Gastroesophageal sphincter (tissue), 4 donors: ENCODE measurements at regions not wholly inside any gene's neighbourhood (a gene's known extent, or its start where the extent isn't known, plus 50 kb on each side); places are given as distances from the start of the nearest gene placed in this dataset.

Source experiments
- ATAC-seq: fragments of 150-250 bp; one replicate; pipeline ENCODE4 v1.9.1; 2016; ENCODE audit warnings: mild to moderate bottlenecking, moderate library complexity
- H3K27ac ChIP-seq, 4 donors: fragments of 200-600 bp; sonication (generic) in 3 of 4; 1 replicate in 3 of 4; 2 replicates in 1 of 4; pipeline ENCODE4 v1.5.1; 2016 to 2019
- H3K27me3 ChIP-seq: fragments of 200-600 bp; sonication (generic); one replicate; pipeline ENCODE4 v1.5.1; 2019
- H3K36me3 ChIP-seq, 2 donors: fragments of 200-600 bp; sonication (generic); one replicate each; pipeline ENCODE4 v1.5.1; 2019; ENCODE audit warnings: control low read depth in 1 of 2
- H3K4me1 ChIP-seq, 3 donors: fragments of 200-600 bp; sonication (generic); 1 replicate in 2 of 3; 2 replicates in 1 of 3; pipeline ENCODE4 v1.5.1; 2016 to 2019; ENCODE audit warnings: control low read depth in 2 of 3
- H3K4me3 ChIP-seq, 2 donors: fragments of 200-600 bp; sonication (generic); one replicate each; pipeline ENCODE4 v1.5.1; 2019; ENCODE audit warnings: mild to moderate bottlenecking in 1 of 2, moderate library complexity in 1 of 2
- H3K9me3 ChIP-seq, 3 donors: fragments of 200-600 bp; sonication (generic); one replicate each; pipeline ENCODE4 v1.5.1; 2017 to 2019; ENCODE audit warnings: control low read depth in 2 of 3
- EP300 ChIP-seq: sonication (generic); formaldehyde crosslinking; IDR thresholded peaks from one replicate; pipeline ENCODE4 v1.6.1; 2017; ENCODE audit warnings: antibody characterized with exemption, mild to moderate bottlenecking
- POLR2A ChIP-seq, 2 donors: fragments of 450-650 bp; IDR thresholded peaks; one replicate each; pipeline ENCODE4 v1.6.1; 2017; ENCODE audit warnings: antibody characterized with exemption in 2 of 2, mild to moderate bottlenecking in 2 of 2, moderate library complexity in 1 of 2
- POLR2AphosphoS5 ChIP-seq: sonication (generic); formaldehyde crosslinking; IDR thresholded peaks from one replicate; pipeline ENCODE4 v1.6.1; 2017; ENCODE audit warnings: antibody characterized with exemption
- WGBS, 2 donors: methylation state at CpG; one replicate each; pipeline ENCODE4 v1.1.5; 2018; ENCODE audit warnings: low coverage in 1 of 2; 5-methylcytosine and 5-hydroxymethylcytosine counted together
- TF ChIP-seq, protein P1 (sequence below), 4 experiments: fragments of 200-600 bp in 2 of 4; fragments of 450-650 bp in 2 of 4; sonication (generic) in 1 of 4; IDR thresholded peaks; one replicate each; pipeline ENCODE4 v1.5.1; 2017 to 2019; ENCODE audit warnings: antibody characterized with exemption in 4 of 4, mild to moderate bottlenecking in 2 of 4, moderate library complexity in 2 of 4

DNA sequence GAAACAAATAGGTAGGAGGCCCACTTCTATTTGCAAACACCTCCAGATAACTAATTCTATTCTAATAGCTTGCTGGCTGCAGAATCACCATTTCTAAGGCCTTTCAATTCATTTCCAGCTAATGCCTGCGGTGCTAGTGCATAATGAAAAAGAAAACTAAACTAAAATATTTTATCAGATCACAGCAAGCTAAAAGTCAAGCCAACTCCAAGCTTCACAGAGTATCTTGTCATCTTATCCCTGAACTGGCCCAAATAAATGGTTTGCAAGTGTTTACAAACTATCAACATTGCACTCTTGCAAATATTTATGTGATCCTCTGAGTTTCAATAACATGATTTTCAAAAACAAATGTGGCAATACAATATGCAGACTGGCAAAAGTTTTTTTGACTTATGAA is 166.0 kb downstream of the IPMK start:
- Histone ChIP-seq H3K27me3 (no peaks in the 10 kb centered on the region), H3K9me3 (no peaks in the 10 kb centered on the region), H3K4me1 (no peaks in the 10 kb centered on the region), H3K4me3 (no peak overlapping the region), H3K36me3 (no peaks in the 10 kb centered on the region), H3K27ac (no peak overlapping the region)
- TF ChIP-seq, protein P1, sequence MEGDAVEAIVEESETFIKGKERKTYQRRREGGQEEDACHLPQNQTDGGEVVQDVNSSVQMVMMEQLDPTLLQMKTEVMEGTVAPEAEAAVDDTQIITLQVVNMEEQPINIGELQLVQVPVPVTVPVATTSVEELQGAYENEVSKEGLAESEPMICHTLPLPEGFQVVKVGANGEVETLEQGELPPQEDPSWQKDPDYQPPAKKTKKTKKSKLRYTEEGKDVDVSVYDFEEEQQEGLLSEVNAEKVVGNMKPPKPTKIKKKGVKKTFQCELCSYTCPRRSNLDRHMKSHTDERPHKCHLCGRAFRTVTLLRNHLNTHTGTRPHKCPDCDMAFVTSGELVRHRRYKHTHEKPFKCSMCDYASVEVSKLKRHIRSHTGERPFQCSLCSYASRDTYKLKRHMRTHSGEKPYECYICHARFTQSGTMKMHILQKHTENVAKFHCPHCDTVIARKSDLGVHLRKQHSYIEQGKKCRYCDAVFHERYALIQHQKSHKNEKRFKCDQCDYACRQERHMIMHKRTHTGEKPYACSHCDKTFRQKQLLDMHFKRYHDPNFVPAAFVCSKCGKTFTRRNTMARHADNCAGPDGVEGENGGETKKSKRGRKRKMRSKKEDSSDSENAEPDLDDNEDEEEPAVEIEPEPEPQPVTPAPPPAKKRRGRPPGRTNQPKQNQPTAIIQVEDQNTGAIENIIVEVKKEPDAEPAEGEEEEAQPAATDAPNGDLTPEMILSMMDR (IDR thresholded peaks at IDR 0.05), result no peak
- TF ChIP-seq POLR2A (IDR thresholded peaks at IDR 0.05) (no peak), POLR2AphosphoS5 (no peak), EP300 (no peak)
- ATAC-seq, result no peak
- WGBS, 2 donors, result 69 to 93% methylated on average over 1 of the region's 1 CpG

DNA sequence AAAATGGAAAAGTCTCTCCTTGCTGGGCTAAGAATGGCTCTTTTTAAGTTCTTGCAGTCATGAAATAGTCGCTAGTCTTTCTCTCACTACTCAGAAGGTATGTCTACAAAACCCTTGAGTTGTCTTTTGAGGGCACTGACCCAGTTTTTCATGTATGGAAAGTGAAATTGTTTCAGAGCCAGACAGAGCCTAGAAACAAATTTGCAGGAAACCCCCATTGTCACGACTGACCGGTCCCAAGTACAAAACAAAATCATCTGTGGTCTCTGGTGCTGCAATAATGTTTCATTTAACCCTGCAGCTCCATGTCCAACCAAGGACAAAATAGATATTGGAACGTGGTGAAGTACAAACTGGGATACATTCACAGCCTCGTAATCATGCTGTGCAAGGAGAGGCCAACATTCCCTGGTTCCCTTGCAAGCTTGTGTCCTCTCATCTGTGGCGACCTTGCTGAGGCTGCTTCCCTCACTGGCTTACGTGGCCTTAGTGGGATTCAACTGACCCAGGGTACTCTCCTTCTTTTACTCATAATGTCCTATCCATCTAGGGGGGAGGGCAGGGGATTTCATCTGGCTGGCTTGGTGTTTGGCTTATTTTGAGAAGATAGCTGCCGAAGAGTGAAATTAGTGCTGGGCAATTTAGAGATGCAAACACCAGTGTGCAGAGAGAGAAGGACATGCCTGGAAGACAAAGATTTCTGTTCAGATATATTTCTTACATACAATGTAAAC is 172.5 kb downstream of the IPMK start:
- 58 to 92% methylated on average over 1 to 6 of the region's 8 CpGs for WGBS, 2 donors
- H3K4me1 ChIP-seq, result no peaks in the 10 kb centered on the region
- TF ChIP-seq, protein P1 (IDR thresholded peaks at IDR 0.05), result no peak
- TF ChIP-seq EP300, result no peak
- no peak for TF ChIP-seq POLR2A (IDR thresholded peaks at IDR 0.05)
- TF ChIP-seq POLR2AphosphoS5, result no peak
- ATAC-seq, result no peak
- H3K27me3 ChIP-seq, result no peaks in the 10 kb centered on the region
- no peak overlapping the region for H3K4me3 ChIP-seq
- H3K36me3 ChIP-seq, result no peaks in the 10 kb centered on the region
- H3K9me3 ChIP-seq, result no peaks in the 10 kb centered on the region
- no peak overlapping the region for H3K27ac ChIP-seq

DNA sequence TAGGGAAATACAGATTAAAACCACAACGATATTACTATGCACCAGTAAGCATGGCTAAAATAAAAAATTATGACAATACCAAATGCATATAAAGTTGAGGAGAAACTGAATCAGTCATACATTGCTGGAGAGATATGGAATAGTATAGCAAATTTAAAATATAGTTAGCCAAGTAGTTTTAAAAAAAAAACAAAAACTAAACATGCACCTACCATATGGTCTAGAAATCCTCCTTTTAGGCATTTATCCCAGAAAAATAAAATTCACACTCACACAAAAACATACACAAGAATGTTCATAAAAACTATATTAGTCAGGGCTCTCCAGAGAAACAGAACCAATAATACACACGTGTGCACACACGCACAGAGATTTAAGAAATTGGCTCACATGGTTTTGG is 175.8 kb downstream of the IPMK start:
- Histone ChIP-seq H3K4me1 (no peaks in the 10 kb centered on the region), H3K36me3 (no peaks in the 10 kb centered on the region), H3K9me3 (no peaks in the 10 kb centered on the region), H3K27me3 (no peaks in the 10 kb centered on the region), H3K27ac (no peak overlapping the region), H3K4me3 (no peak overlapping the region)
- TF ChIP-seq, protein P1 (IDR thresholded peaks at IDR 0.05), result no peak
- no peak for TF ChIP-seq POLR2A (IDR thresholded peaks at IDR 0.05)
- TF ChIP-seq POLR2AphosphoS5, result no peak
- TF ChIP-seq EP300, result no peak
- WGBS, 2 donors, result 80 to 95% methylated on average over 3 of the region's 3 CpGs
- ATAC-seq, result no peak

DNA sequence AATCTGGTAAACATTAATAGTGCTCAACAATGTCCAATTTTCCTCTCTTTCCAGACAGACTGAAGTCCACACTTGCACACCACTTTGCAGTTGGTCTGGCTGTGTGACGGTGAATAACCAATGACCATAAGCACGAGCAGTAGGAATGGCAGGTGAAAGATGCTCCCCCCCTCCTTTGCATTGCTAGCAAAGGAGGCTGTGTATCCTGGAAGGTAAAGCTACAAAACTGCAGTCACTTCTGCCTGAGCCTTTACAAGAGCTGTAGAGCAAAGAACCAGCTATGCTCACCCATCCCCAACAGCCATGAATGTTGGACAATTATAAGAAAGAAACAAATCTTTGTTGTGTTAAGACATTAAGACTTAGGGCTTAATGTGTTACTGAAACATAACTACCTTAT is 178.0 kb downstream of the IPMK start:
- H3K27ac ChIP-seq, result no peak overlapping the region
- no peaks in the 10 kb centered on the region for H3K9me3 ChIP-seq
- no peak for ATAC-seq
- TF ChIP-seq, protein P1 (IDR thresholded peaks at IDR 0.05), result no peak
- no peaks in the 10 kb centered on the region for H3K27me3 ChIP-seq
- WGBS, 2 donors, result 40 to 66% methylated on average over 2 of the region's 2 CpGs
- no peaks in the 10 kb centered on the region for H3K4me1 ChIP-seq
- no peaks in the 10 kb centered on the region for H3K36me3 ChIP-seq
- no peak overlapping the region for H3K4me3 ChIP-seq

DNA sequence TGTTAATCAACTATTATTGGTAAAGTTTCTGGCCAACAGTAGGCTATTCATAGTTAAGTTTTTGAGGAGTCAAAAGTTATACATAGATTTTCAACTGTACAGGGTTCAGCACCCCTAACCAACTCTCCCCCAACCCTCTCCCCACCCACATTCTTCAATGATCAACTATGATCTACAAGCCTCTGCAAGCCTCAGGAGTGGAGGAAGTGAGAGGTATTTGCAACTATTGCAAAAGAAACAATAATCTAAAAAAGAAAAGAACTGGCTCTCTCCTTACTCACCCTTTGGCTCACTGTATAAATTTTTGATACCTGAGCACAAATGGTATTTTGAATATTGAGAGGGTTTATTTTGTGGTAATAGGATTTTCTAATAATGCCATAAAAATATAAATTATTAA is 179.8 kb downstream of the IPMK start:
- H3K36me3 ChIP-seq, result no peaks in the 10 kb centered on the region
- TF ChIP-seq EP300, result no peak
- TF ChIP-seq POLR2A (IDR thresholded peaks at IDR 0.05), result no peak
- TF ChIP-seq, protein P1 (IDR thresholded peaks at IDR 0.05), result no peak
- no peak overlapping the region for H3K4me3 ChIP-seq
- no peaks in the 10 kb centered on the region for H3K27me3 ChIP-seq
- H3K4me1 ChIP-seq, result no peaks in the 10 kb centered on the region
- H3K9me3 ChIP-seq, result no peaks in the 10 kb centered on the region
- ATAC-seq, result no peak
- H3K27ac ChIP-seq, result no peak overlapping the region
